Activated CD8-positive, alpha-beta T cell treated with anti-CD3 and anti-CD28 coated beads for 36 hours (primary cell): ENCODE measurements at regions not wholly inside any gene's neighbourhood (a gene's known extent, or its start where the extent isn't known, plus 50 kb on each side); places are given as distances from the start of the nearest gene placed in this dataset.

Experiments
- ATAC-seq: fragments of 200-7000 bp; cut with Tn5 transposase; one replicate; pipeline ENCODE4 v1.10.0; 2021; ENCODE audit warnings: mild to moderate bottlenecking, moderate library complexity
- CTCF ChIA-PET: fragments of 350-600 bp; sonication (Branson Sonifier 250); formaldehyde crosslinking; loops from one replicate; lab custom pipeline; 2021; ENCODE audit warnings: antibody characterized with exemption; lab: Charles Lee
- POLR2A ChIA-PET: fragments of 350-600 bp; sonication (Branson Sonifier 250); formaldehyde crosslinking; loops from one replicate; lab custom pipeline; 2021; ENCODE audit warnings: antibody characterized with exemption; lab: Charles Lee
- DNase-seq: peaks from one replicate; pipeline ENCODE4 v3.0.0-alpha.2; 2020
- H3K27ac Mint-ChIP-seq: one replicate; pipeline ENCODE4 v1.8.0; 2021; ENCODE audit warnings: mild to moderate bottlenecking, mixed read lengths
- H3K27me3 Mint-ChIP-seq: one replicate; pipeline ENCODE4 v1.8.0; 2021; ENCODE audit warnings: mixed read lengths
- H3K36me3 Mint-ChIP-seq: one replicate; pipeline ENCODE4 v1.8.0; 2021; ENCODE audit warnings: low read depth, mixed read lengths
- H3K4me1 Mint-ChIP-seq: one replicate; pipeline ENCODE4 v1.8.0; 2021; ENCODE audit warnings: low read depth, mixed read lengths
- H3K4me3 Mint-ChIP-seq: one replicate; pipeline ENCODE4 v1.8.0; 2021; ENCODE audit warnings: mild to moderate bottlenecking, moderate library complexity, mixed read lengths
- H3K9me3 Mint-ChIP-seq: one replicate; pipeline ENCODE4 v1.8.0; 2021; ENCODE audit warnings: mixed read lengths
- intact Hi-C: fragments of 100-400 bp; cut with micrococcal nuclease; formaldehyde crosslinking; loops from one replicate; pipeline ENCODE4 v1.10.0; 2022
- TF ChIP-seq, protein P1 (sequence below): fragments of 200-600 bp; IDR thresholded peaks from one replicate; pipeline ENCODE4 v1.8.0; 2022; ENCODE audit warnings: antibody characterized with exemption, mild to moderate bottlenecking

GRCh38 chr10:3678629-3679227, 106.3 kb downstream of the KLF6 start:
- no peaks in the 10 kb centered on the region for H3K27me3 Mint-ChIP-seq
- no peak overlapping the region for H3K27ac Mint-ChIP-seq
- no peak for ATAC-seq
- intact Hi-C loops, result no loop called here
- ChIA-PET POLR2A (no interaction called here), CTCF (no interaction called here)
- no peaks in the 10 kb centered on the region for H3K9me3 Mint-ChIP-seq
- TF ChIP-seq, protein P1, sequence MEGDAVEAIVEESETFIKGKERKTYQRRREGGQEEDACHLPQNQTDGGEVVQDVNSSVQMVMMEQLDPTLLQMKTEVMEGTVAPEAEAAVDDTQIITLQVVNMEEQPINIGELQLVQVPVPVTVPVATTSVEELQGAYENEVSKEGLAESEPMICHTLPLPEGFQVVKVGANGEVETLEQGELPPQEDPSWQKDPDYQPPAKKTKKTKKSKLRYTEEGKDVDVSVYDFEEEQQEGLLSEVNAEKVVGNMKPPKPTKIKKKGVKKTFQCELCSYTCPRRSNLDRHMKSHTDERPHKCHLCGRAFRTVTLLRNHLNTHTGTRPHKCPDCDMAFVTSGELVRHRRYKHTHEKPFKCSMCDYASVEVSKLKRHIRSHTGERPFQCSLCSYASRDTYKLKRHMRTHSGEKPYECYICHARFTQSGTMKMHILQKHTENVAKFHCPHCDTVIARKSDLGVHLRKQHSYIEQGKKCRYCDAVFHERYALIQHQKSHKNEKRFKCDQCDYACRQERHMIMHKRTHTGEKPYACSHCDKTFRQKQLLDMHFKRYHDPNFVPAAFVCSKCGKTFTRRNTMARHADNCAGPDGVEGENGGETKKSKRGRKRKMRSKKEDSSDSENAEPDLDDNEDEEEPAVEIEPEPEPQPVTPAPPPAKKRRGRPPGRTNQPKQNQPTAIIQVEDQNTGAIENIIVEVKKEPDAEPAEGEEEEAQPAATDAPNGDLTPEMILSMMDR, result no peak
- no peaks in the 10 kb centered on the region for H3K36me3 Mint-ChIP-seq
- DNase-seq, result no peak
- no peak overlapping the region for H3K4me3 Mint-ChIP-seq
- no peaks in the 10 kb centered on the region for H3K4me1 Mint-ChIP-seq

DNA sequence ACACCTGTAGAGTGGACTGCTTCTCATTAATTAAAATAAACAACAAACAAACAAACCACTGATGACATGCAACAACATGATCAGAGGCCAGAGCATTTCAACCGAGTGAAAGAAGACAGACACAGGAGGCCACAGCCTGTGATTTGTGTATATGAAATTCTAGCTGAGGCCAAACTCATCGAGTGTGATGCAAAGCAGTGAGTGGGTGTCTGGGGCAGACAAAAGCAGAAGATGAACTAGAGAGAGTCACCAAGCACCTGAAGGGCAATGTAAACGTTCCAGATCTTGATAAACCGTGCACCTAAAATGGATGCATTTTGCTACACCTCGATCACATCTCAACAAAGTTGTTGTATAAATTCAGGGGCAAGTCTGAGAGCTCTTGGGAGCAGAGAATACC, 108.4 kb downstream of the KLF6 start:
- DNase-seq (no peak), ATAC-seq (no peak)
- no peak overlapping the region for H3K4me3 Mint-ChIP-seq
- H3K27ac Mint-ChIP-seq, result no peak overlapping the region
- no peaks in the 10 kb centered on the region for H3K4me1 Mint-ChIP-seq
- H3K9me3 Mint-ChIP-seq, result no peaks in the 10 kb centered on the region
- intact Hi-C loops, result no loop called here
- TF ChIP-seq, protein P1, result no peak
- CTCF ChIA-PET, result interaction anchor here (1.3 kb wide), 1 partner anchor 14 kb away, joined by 3 read pairs; no protein-coding TSS in a partner anchor
- POLR2A ChIA-PET, result interaction anchor here (0.6 kb wide), 1 partner anchor 21 kb away, joined by 3 read pairs; no protein-coding TSS in a partner anchor
- no peaks in the 10 kb centered on the region for H3K27me3 Mint-ChIP-seq
- no peaks in the 10 kb centered on the region for H3K36me3 Mint-ChIP-seq

DNA sequence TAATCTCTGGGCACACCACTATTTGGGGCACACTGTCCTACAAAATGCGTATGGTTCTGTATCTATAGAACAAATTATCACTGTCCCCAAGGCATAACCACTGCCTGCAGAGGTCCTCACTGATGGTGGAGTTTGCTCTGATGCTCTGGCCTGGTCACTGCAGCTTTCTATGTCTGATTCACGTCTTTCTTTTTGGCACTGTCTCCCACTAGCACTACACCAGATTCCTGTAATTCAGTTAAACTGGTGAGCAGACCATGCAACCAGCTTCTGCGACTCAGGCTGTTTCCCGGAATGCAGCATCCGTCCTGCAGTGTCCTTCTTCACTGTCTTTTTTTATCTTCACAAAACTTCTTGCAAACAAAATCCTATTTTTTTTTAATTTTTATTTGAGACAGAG, 112.8 kb downstream of the KLF6 start:
- ATAC-seq (no peak), DNase-seq (no peak)
- no peaks in the 10 kb centered on the region for H3K9me3 Mint-ChIP-seq
- no peak overlapping the region for H3K4me3 Mint-ChIP-seq
- TF ChIP-seq, protein P1, result no peak
- ChIA-PET POLR2A (no interaction called here), CTCF (interaction anchor here (0.7 kb wide), 1 partner anchor 10 kb away, joined by 3 read pairs; no protein-coding TSS in a partner anchor)
- H3K27ac Mint-ChIP-seq, result no peak overlapping the region
- intact Hi-C loops, result no loop called here
- H3K4me1 Mint-ChIP-seq, result peaks cover 25% of the 10 kb centered on the region
- H3K36me3 Mint-ChIP-seq, result no peaks in the 10 kb centered on the region
- H3K27me3 Mint-ChIP-seq, result no peaks in the 10 kb centered on the region

GRCh38 chr10:3671386-3671955, 113.5 kb downstream of the KLF6 start:
- CTCF ChIA-PET, result interaction anchor here (0.7 kb wide), 1 partner anchor 9 kb away, joined by 3 read pairs; no protein-coding TSS in a partner anchor
- POLR2A ChIA-PET, result no interaction called here

More at GRCh38 chr10:3671386-3671955, 113.5 kb downstream of the KLF6 start:
- Mint-ChIP-seq H3K27ac (no peak overlapping the region), H3K9me3 (no peaks in the 10 kb centered on the region), H3K4me3 (no peak overlapping the region), H3K4me1 (peaks cover 30% of the 10 kb centered on the region), H3K27me3 (no peaks in the 10 kb centered on the region), H3K36me3 (no peaks in the 10 kb centered on the region)
- ATAC-seq (no peak), DNase-seq (no peak)
- intact Hi-C loops, result no loop called here
- TF ChIP-seq, protein P1, result no peak
